ENCODE measurements at regions not wholly inside any gene's neighbourhood (a gene's known extent, or its start where the extent isn't known, plus 50 kb on each side); places are given as distances from the start of the nearest gene placed in this dataset.

DNA sequence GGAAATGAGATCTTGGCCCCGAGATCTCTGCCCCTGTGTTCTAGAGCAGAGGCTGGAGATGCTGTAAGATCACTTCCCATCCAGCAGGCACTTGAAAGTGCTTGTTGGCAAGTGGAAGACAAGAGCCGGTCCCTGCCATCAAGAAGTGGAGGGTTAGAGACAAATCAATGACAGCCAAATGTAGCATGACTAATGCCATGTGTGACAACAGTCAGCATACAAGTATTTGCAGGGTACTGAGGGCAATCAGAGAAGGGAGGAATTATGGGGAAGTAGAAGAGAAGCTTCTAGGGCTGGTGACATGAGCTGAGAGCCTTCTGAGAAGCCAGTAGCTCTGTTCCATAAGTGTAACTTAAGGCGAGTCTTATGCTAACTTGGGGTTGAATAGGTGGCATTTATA, 58.6 kb downstream of the TMEM17 start:
- DNase-seq (ENCODE audit: low read depth), result no peak

DNA sequence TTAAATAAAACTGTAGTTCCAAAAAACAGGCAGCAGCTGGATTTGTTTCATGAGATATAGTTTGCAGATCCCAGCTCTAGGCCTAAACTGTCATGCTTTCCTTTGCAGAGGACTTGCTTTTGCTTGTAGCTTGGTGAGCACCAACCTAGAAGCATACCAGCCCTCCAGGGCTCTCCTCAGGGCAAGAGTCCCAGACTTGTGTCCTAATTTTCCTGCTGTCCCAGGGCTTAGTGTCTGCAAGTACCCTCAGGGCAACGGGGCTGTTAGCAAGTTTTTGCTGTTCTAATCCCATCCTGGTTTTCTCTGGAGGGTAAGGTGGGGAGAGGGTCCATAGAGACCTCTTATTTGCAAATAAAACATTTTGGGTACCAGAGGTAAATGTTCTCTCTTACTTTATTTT, 59.5 kb downstream of the TMEM17 start:
- DNase-seq (ENCODE audit: low read depth), result no peak

DNA sequence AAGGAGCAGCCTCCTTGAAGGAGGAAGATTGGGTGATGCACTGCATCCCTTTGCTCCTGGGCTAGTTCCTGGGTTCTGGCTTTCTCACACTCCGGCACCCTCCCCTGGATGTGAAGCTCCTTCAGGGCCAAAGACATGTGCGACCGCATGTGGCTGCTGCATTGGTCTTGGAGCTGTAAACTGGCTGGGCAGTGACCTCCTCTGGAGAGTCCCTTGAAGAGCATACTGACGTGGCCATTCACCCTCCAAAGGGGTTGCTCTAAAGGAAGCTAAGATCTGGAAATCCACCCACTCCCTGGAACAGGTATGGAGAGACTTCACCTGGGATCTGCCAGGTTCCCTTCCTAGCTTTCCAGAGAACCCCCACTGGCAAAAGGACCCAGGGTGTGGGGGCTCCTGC, 62.1 kb downstream of the TMEM17 start:
- DNase-seq (ENCODE audit: low read depth), result no peak

DNA sequence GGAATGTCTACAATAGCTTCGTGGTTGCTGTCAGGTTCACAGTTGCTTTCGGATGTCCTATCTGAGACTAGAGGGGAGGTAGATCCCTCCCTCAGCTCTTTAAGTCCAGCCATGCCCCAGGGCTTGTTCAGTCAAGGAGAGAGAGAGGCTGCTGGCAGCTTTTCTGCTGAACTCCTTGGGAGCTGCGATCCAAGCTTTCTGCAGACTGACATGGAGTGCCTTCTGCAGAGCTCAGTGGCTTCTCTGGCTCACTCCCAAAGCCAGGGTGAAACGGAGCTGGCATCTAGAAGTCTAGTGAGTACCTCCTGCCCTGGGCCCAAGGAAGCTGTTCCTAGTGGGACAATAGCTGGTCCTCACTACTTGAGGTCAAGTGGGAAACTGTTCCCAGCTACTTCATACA, 62.5 kb downstream of the TMEM17 start:
- no peak for DNase-seq (ENCODE audit: low read depth)

- DNase-seq (ENCODE audit: low read depth), result no peak
Observed at GRCh38 chr2:62441824-62442223, 64.2 kb downstream of the TMEM17 start.

- DNase-seq (ENCODE audit: low read depth), result no peak
Observed at GRCh38 chr2:62441421-62441820, 64.6 kb downstream of the TMEM17 start.

DNA sequence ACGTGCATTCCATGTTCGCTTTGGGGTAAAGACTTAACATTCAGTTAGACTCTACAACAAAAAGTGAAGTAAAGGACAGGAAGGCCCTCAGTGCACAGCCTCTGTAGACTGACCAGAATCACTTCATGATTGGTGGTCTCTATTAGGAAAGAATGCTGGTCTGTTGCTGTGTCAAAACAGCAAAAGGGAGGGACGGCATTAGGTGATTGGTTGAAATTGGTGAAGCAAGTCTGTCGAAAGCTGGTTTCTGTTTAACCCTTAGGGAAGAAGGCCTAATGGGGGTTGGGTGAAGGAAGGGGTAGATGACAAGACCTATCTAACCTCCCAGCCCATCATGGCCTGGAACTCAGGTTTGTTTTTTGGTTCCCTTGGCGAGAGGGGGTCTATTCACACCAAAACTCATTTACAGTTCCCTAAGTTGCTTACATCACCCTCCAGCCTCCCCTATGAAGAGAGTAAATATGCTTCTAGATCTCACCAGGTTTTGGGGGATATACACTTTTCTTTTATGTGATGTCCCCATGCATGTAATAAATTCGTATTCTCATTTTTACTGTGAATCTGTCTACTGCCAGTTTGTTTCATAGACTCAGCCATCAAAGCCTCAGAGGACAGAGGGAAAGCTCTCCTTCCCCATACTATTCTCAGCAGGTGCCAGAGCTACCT, 65.6 kb downstream of the TMEM17 start:
- DNase-seq (ENCODE audit: low read depth), result no peak

DNA sequence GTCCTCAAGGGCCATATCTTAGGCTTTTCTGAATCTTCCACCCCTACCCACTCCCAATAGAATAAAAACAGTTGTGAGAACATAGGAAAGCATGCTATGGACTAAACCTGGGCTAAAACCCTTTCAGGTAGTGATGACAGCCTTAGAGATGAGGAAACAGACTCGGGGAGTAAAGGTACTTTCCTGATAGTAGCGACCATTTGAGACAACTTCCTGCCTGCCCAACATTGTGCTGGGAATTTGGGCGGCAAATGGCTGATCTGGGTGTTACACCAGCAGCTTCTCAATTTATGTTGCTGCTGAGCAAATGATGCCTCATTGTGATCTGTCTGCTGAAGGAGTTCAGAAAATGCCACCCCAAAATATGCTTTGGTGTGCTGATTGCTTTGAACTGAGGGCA, 66.6 kb downstream of the TMEM17 start:
- DNase-seq (ENCODE audit: low read depth), result no peak

DNA sequence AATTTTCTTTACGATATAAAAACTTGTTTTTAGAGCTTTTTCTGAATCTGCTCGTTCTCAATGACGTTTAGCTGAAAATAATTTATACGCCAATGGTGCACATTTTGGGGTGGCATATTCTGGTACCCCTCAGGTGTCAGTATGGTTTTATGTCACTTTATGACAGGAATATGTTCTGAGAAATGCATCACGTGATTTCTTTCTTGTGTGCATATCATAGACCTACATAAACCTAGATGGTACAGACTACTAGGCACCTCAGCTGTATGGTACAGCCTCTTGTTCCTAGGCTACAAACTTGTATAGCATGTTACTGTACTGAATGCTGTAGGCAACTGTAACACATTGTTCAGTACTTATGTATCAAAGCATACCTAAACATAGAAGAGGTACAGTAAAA, 68.2 kb downstream of the TMEM17 start:
- no peak for DNase-seq (ENCODE audit: low read depth)

- DNase-seq (ENCODE audit: low read depth), result no peak
Observed at GRCh38 chr2:62435720-62436119, 70.3 kb downstream of the TMEM17 start.

DNA sequence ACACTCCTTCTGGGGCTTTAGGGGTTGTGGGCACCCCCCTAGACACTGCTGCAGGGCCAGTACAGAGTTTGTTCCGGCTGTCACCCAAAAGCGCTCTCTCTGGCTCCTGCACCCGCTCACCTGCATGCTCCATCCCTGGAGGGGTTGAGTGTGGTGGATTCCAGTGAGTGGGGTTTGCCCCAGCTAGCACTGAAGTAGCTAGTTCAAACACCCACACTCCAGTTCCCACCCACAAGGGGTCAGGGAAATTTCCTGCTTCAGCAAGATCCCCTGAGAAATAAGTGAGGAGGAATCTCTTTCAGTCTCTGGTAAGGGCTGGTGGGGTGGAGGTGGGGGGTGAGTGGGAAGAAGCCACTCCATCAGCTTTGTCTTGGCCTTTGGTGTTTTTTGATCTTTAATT, 73.6 kb downstream of the TMEM17 start:
- no peak for DNase-seq (ENCODE audit: low read depth)

GRCh38 chr2:62431512-62431911, 74.5 kb downstream of the TMEM17 start:
- no peak for DNase-seq (ENCODE audit: low read depth)

GRCh38 chr2:62430146-62430545, 75.8 kb downstream of the TMEM17 start:
- DNase-seq (ENCODE audit: low read depth), result no peak

DNA sequence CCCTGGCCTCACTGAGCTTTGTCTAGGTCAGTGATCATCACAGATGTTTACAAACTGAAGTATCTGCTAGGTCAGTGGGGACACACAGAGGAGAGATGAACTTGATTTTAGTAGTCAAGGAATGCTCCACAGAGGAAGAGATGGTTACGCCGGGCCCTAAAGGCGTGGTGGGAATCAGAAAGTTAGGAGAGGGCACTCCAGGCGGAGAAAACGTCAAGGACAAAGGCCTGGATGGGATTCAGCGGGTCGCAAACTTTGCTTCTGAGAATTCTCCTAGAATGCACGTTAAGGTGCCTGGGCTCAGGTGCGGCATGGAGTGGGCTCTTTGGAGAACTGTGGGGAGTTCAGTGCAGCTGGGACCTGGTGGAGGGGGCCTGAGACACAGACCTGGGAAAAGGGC, 78.8 kb downstream of the TMEM17 start:
- DNase-seq (ENCODE audit: low read depth), result no peak

- peak; percentile 64 for DNase-seq (ENCODE audit: low read depth)
Observed at GRCh38 chr2:62426154-62426912, 79.7 kb downstream of the TMEM17 start.

GRCh38 chr2:62425684-62426083, 80.3 kb downstream of the TMEM17 start:
- no peak for DNase-seq (ENCODE audit: low read depth)

- DNase-seq (ENCODE audit: low read depth), result no peak
Observed at GRCh38 chr2:62424899-62425298, 81.1 kb downstream of the TMEM17 start.

DNA sequence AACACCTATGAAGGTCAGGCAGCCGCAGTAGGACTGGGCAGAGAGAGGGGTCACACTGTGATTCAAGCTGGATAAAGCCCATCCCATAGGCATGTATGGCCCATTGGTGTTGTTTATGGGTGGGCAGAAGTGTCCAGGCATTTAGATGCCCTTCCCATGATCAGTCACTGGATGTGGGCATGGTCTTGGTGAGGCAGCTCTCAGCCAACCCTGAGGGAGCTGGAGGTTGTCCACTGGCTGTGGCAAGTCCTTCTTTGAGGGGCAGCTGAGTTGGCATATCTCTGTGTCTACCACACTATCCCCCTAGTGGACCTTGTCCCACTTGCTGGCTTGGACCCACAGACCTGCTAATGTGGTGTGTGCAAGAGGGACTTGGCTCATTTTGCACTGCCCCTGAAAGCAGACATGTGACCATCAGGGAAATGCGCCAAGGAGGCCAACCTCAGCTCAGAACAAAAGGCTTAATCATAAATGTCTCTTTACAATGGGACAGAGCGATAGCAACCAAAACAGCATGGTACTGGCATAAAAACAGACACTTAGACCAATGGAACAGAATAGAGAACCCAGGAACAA, 82.0 kb downstream of the TMEM17 start:
- peak; percentile 50 for DNase-seq (ENCODE audit: low read depth)

- DNase-seq (ENCODE audit: low read depth), result no peak
Observed at GRCh38 chr2:62423235-62423634, 82.8 kb downstream of the TMEM17 start.

DNA sequence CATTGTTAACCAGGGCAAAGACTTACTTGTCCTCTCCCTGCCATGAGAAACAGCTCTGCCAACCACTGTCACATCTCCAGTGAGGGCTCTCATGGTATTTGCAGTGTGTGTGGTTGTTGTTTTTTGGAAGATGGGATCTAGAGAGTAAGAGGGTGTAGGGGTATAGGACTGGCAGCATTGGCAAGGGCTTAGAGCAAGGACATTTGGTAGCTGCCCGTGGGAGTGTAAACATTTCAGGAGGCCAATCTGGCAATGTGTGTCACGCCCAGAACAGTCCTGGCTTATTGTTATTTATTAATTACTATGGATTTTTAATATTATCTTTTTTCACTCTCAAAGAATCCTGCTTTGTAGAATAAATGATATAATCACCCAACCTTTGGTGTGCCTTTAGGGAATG, 90.5 kb downstream of the TMEM17 start:
- DNase-seq (ENCODE audit: low read depth), result no peak

- DNase-seq (ENCODE audit: low read depth), result no peak
Observed at GRCh38 chr2:62415019-62415431, 91.0 kb downstream of the TMEM17 start.

DNA sequence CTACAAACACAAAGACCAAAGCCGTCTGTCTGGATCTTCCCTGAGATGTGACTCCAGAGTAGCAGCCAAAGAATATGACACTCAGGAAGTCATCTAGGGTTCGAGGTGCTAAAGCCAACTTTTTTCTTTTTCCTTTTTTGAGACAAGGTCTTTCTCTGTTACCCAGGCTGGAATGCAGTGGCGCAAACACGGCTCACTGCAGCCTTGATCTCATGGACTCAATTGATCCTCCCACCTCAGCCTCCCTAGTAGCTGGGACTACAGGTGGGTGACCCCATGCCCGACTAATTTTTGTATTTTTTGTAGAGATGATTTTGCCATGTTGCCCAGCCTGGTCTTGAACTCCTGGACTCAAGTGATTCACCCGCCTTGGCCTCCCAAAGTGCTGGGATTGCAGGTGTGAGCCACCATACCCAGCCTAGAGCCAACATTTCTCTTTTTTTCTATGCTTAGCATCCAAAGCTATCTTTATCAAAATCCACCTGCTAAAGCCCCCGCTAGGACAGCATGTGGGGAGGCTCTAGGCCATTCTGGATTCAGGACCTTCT, 92.8 kb downstream of the TMEM17 start:
- no peak for DNase-seq (ENCODE audit: low read depth)

DNA sequence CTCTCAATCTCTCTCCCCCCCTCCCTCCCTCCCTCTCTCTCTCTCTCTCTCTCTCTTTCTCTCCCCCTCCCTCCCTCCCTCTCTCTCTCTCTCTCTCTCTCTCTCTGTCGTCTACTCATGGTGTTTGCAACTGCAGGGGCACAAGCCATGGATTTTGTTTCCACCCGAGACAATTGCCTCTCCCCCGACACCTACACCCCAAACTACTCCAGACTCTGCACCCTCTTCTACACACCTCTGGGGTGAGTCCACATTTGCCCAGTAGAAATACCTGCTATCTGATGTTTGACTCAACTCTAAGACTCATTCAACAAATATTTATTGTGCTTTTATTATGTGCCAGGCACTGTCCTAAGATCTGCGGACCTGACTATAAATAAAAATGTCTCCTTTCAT, 93.7 kb downstream of the TMEM17 start:
- no peak for DNase-seq (ENCODE audit: low read depth)
